Esophagus squamous epithelium (tissue), 5 donors: ENCODE measurements at regions not wholly inside any gene's neighbourhood (a gene's known extent, or its start where the extent isn't known, plus 50 kb on each side); places are given as distances from the start of the nearest gene placed in this dataset.
A peak's percentile ranks its signal among the peaks of the same experiment; 100 is the strongest.

Experiments
- DNase-seq: peaks from one replicate; lab custom pipeline; 2025; lab: John Stamatoyannopoulos, UW
- H3K27ac ChIP-seq, 4 donors: fragments of 200-600 bp; sonication (generic); one replicate each; pipeline ENCODE4 v1.5.1; 2016 to 2019; ENCODE audit warnings: mild to moderate bottlenecking in 1 of 4
- H3K27me3 ChIP-seq, 4 donors: fragments of 200-600 bp; sonication (generic); 1 replicate in 3 of 4; 2 replicates in 1 of 4; pipeline versions ENCODE4 v1.5.1 to v1.6.0; 2017 to 2021; ENCODE audit warnings: antibody characterized with exemption in 1 of 4
- H3K36me3 ChIP-seq, 3 donors: fragments of 200-600 bp; sonication (generic); one replicate each; pipeline ENCODE4 v1.5.1; 2016 to 2019
- H3K4me1 ChIP-seq, 3 donors: fragments of 200-600 bp; sonication (generic); one replicate each; pipeline ENCODE4 v1.5.1; 2017 to 2019
- H3K4me3 ChIP-seq, 4 donors: fragments of 200-600 bp; sonication (generic); 1 replicate in 3 of 4; 2 replicates in 1 of 4; pipeline ENCODE4 v1.5.1; 2016 to 2019; ENCODE audit warnings: mild to moderate bottlenecking in 2 of 4, moderate library complexity in 1 of 4
- H3K9me3 ChIP-seq, 3 donors: fragments of 200-600 bp; sonication (generic); one replicate each; pipeline ENCODE4 v1.5.1; 2016 to 2019
- CTCF ChIP-seq, 6 experiments: fragments of 450-650 bp in 4 of 6; fragments of 200-600 bp in 2 of 6; sonication (generic) in 2 of 6; IDR thresholded peaks; one replicate each; pipeline ENCODE4 v1.5.1; 2016 to 2019; ENCODE audit warnings: antibody characterized with exemption in 6 of 6, mild to moderate bottlenecking in 4 of 6, moderate library complexity in 4 of 6
- POLR2A ChIP-seq, 4 donors: fragments of 450-650 bp; IDR thresholded peaks; one replicate each; pipeline ENCODE4 v1.6.1; 2017; ENCODE audit warnings: antibody characterized with exemption in 4 of 4, mild to moderate bottlenecking in 4 of 4, moderate library complexity in 3 of 4
- WGBS, 2 donors: methylation state at CpG; one replicate each; pipeline ENCODE4 v1.1.5; 2018; 5-methylcytosine and 5-hydroxymethylcytosine counted together
- intact Hi-C: fragments of 100-400 bp; cut with DNase I; formaldehyde crosslinking; loops from one replicate; pipeline ENCODE4 v1.15.0; 2022
- donor health status: DM: yes; HTN: yes; CAD: no.

- 51 to 53% methylated on average over 1 of the region's 1 CpG for WGBS, 2 donors
- no peak for DNase-seq
Observed at GRCh38 chr4:162586266-162586665, 422.5 kb upstream of the FSTL5 start.

GRCh38 chr4:162582180-162582579, 418.4 kb upstream of the FSTL5 start:
- intact Hi-C loops: no loop called here
- 53% methylated on average over 3 of the region's 3 CpGs for WGBS, 2 donors
- DNase-seq: no peak
- Histone ChIP-seq H3K36me3 (no peaks in the 10 kb centered on the region), H3K9me3 (no peaks in the 10 kb centered on the region), H3K4me3 (no peak overlapping the region), H3K4me1 (no peaks in the 10 kb centered on the region), H3K27me3 (no peaks in the 10 kb centered on the region), H3K27ac (no peak overlapping the region)
- TF ChIP-seq POLR2A (IDR thresholded peaks at IDR 0.05) (no peak), CTCF (IDR thresholded peaks at IDR 0.05) (no peak)

More at GRCh38 chr4:162586266-162586665, 422.5 kb upstream of the FSTL5 start:
- H3K36me3 ChIP-seq: no peaks in the 10 kb centered on the region
- no peaks in the 10 kb centered on the region for H3K9me3 ChIP-seq
- no peaks in the 10 kb centered on the region for H3K4me1 ChIP-seq
- intact Hi-C loops: no loop called here
- no peaks in the 10 kb centered on the region for H3K27me3 ChIP-seq
- TF ChIP-seq POLR2A (IDR thresholded peaks at IDR 0.05) (no peak), CTCF (IDR thresholded peaks at IDR 0.05) (no peak)
- H3K27ac ChIP-seq: no peak overlapping the region
- H3K4me3 ChIP-seq: no peak overlapping the region

GRCh38 chr4:162565730-162566129, 401.9 kb upstream of the FSTL5 start:
- TF ChIP-seq POLR2A (IDR thresholded peaks at IDR 0.05): no peak
- no peak for TF ChIP-seq CTCF (IDR thresholded peaks at IDR 0.05)
- H3K4me1 ChIP-seq: no peaks in the 10 kb centered on the region
- no peaks in the 10 kb centered on the region for H3K27me3 ChIP-seq
- intact Hi-C loops: no loop called here
- H3K4me3 ChIP-seq: no peak overlapping the region
- H3K9me3 ChIP-seq: no peaks in the 10 kb centered on the region
- WGBS, 2 donors: 46% methylated on average over 4 of the region's 4 CpGs
- H3K36me3 ChIP-seq: no peaks in the 10 kb centered on the region
- H3K27ac ChIP-seq: no peak overlapping the region
- no peak for DNase-seq

GRCh38 chr4:162560073-162560472, 396.3 kb upstream of the FSTL5 start:
- intact Hi-C loops: no loop called here
- H3K4me1 ChIP-seq: no peaks in the 10 kb centered on the region
- 50 to 88% methylated on average over 1 of the region's 1 CpG for WGBS, 2 donors

GRCh38 chr4:162557516-162558106, 393.8 kb upstream of the FSTL5 start:
- WGBS, 2 donors: 74 to 81% methylated on average over 3 to 4 of the region's 4 CpGs
- Histone ChIP-seq H3K27me3 (no peaks in the 10 kb centered on the region), H3K9me3 (no peaks in the 10 kb centered on the region), H3K4me1 (no peaks in the 10 kb centered on the region), H3K36me3 (no peaks in the 10 kb centered on the region), H3K27ac (no peak overlapping the region), H3K4me3 (no peak overlapping the region)
- DNase-seq: no peak
- intact Hi-C loops: no loop called here
- no peak for TF ChIP-seq CTCF (IDR thresholded peaks at IDR 0.05)
- TF ChIP-seq POLR2A (IDR thresholded peaks at IDR 0.05): no peak

More at GRCh38 chr4:162560073-162560472, 396.3 kb upstream of the FSTL5 start:
- no peaks in the 10 kb centered on the region for H3K27me3 ChIP-seq
- no peak for TF ChIP-seq POLR2A (IDR thresholded peaks at IDR 0.05)
- no peaks in the 10 kb centered on the region for H3K36me3 ChIP-seq
- no peaks in the 10 kb centered on the region for H3K9me3 ChIP-seq
- DNase-seq: no peak
- H3K4me3 ChIP-seq: no peak overlapping the region
- no peak overlapping the region for H3K27ac ChIP-seq

GRCh38 chr4:162535121-162535520, 371.3 kb upstream of the FSTL5 start:
- no peak overlapping the region for H3K27ac ChIP-seq
- peak in 1 of 6 experiments; percentile 10 for TF ChIP-seq CTCF (IDR thresholded peaks at IDR 0.05)
- no peak for TF ChIP-seq POLR2A (IDR thresholded peaks at IDR 0.05)
- H3K9me3 ChIP-seq: no peaks in the 10 kb centered on the region
- no peaks in the 10 kb centered on the region for H3K27me3 ChIP-seq
- 37 to 50% methylated on average over 1 of the region's 1 CpG for WGBS, 2 donors
- H3K36me3 ChIP-seq: no peaks in the 10 kb centered on the region
- no peak for DNase-seq
- intact Hi-C loops: no loop called here
- no peaks in the 10 kb centered on the region for H3K4me1 ChIP-seq
- H3K4me3 ChIP-seq: no peak overlapping the region
